Right renal cortex interstitium (tissue), 3 donors: ENCODE measurements at regions not wholly inside any gene's neighbourhood (a gene's known extent, or its start where the extent isn't known, plus 50 kb on each side); places are given as distances from the start of the nearest gene placed in this dataset.
"Not testable (repeated sequence)": the region's sequence is repeated elsewhere in the genome, so short reads cannot be mapped to it uniquely, and the experiment has no call there.

ENCODE experiments used
- DNase-seq, 3 donors: peaks; one replicate each; pipeline ENCODE4 v3.0.0-alpha.2; 2013; ENCODE audit warnings: low read depth in 3 of 3, low spot score in 2 of 3

GRCh38 chr5:66410122-66410521 lies 186.1 kb upstream of the MAST4 start:
- DNase-seq = no peak

GRCh38 chr5:66411701-66412100 lies 184.5 kb upstream of the MAST4 start:
- no peak for DNase-seq

- DNase-seq = no peak
Measured at GRCh38 chr5:66413931-66414330, 182.3 kb upstream of the MAST4 start.

GRCh38 chr5:66415208-66415607 lies 181.0 kb upstream of the MAST4 start:
- DNase-seq = no peak

GRCh38 chr5:66416698-66417097 lies 179.5 kb upstream of the MAST4 start:
- no peak for DNase-seq

GRCh38 chr5:66417781-66418180 lies 178.4 kb upstream of the MAST4 start:
- no peak for DNase-seq

- no peak for DNase-seq
Measured at GRCh38 chr5:66423484-66423883, 172.7 kb upstream of the MAST4 start.

- DNase-seq = no peak
Measured at GRCh38 chr5:66425842-66426241, 170.4 kb upstream of the MAST4 start.

- no peak for DNase-seq
Measured at GRCh38 chr5:66426259-66427138, 169.7 kb upstream of the MAST4 start.

- DNase-seq = no peak
Measured at GRCh38 chr5:66427139-66427442, 169.1 kb upstream of the MAST4 start.

- DNase-seq = no peak
Measured at GRCh38 chr5:66436721-66437120, 159.5 kb upstream of the MAST4 start.

GRCh38 chr5:66438087-66438486 lies 158.1 kb upstream of the MAST4 start:
- DNase-seq = no peak

GRCh38 chr5:66438696-66439095 lies 157.5 kb upstream of the MAST4 start:
- DNase-seq = no peak

- no peak for DNase-seq
Measured at GRCh38 chr5:66440202-66440680, 156.0 kb upstream of the MAST4 start.

GRCh38 chr5:66441351-66441750 lies 154.8 kb upstream of the MAST4 start:
- no peak for DNase-seq

GRCh38 chr5:66442951-66443445 lies 153.2 kb upstream of the MAST4 start:
- DNase-seq = peak; percentile 47 to 74 (median 49)

- no peak for DNase-seq
Measured at GRCh38 chr5:66443462-66444130, 152.6 kb upstream of the MAST4 start.

- not testable (repeated sequence) for DNase-seq
Measured at GRCh38 chr5:66448070-66448469, 148.1 kb upstream of the MAST4 start.

- no peak for DNase-seq
Measured at GRCh38 chr5:66450237-66450636, 146.0 kb upstream of the MAST4 start.

GRCh38 chr5:66450988-66451387 lies 145.2 kb upstream of the MAST4 start:
- no peak for DNase-seq

GRCh38 chr5:66452109-66452508 lies 144.1 kb upstream of the MAST4 start:
- DNase-seq = no peak
